AG04449 (cell line): ENCODE measurements at regions not wholly inside any gene's neighbourhood (a gene's known extent, or its start where the extent isn't known, plus 50 kb on each side); places are given as distances from the start of the nearest gene placed in this dataset.

Experiments
- CTCF ChIA-PET: fragments of 350-600 bp; formaldehyde crosslinking; extraction: SDS; loops from one replicate; lab custom pipeline; 2021; ENCODE audit warnings: antibody characterized with exemption; lab: Yijun Ruan, JAX
- POLR2A ChIA-PET: fragments of 400-600, 350-600 bp; formaldehyde crosslinking; extraction: SDS; loops from one replicate; lab custom pipeline; 2020; ENCODE audit warnings: antibody characterized with exemption, inconsistent platforms; lab: Yijun Ruan, JAX
- DNase-seq: peaks from one replicate; pipeline ENCODE4 v3.0.0-alpha.2; 2010; ENCODE audit warnings: low read depth, low spot score
- H3K4me3 ChIP-seq: 2 replicates; pipeline ENCODE4 v1.5.1; 2011; ENCODE audit warnings: low read depth, mild to moderate bottlenecking, control low read depth, low read length
- CTCF ChIP-seq: IDR thresholded peaks from one replicate; pipeline ENCODE4 v1.5.1; 2011; ENCODE audit warnings: mild to moderate bottlenecking, moderate library complexity, low read length, control low read depth, inconsistent platforms; ENCODE audit not compliant: insufficient read depth; ENCODE audit errors: missing control alignments

DNA sequence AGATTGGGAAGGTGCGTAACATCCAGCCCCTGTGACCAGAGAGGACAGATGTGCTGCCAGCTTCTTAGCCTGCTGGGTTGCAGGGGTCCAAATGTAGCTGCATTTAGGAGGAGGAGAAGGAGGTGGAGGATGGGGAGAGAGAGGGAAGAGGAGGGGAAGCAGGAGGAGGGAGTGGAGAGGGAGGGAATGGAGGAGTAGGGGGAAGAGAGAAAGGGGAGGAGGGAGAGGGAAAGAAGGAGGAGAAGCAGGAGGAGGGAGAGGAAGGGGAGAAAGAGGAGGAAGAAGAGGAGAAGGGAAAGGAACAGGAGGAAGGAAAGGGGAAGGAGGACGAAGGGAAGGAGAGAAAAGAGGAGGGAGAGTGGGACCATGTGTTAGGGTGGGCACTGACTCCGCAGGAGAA is 108.6 kb downstream of the ABCC12 start:
- TF ChIP-seq CTCF, result no peak
- ChIA-PET CTCF (no interaction called here), POLR2A (no interaction called here)
- no peak overlapping the region for H3K4me3 ChIP-seq
- DNase-seq, result no peak

- no peak overlapping the region for H3K4me3 ChIP-seq
- ChIA-PET POLR2A (no interaction called here), CTCF (interaction anchor here (1.1 to 1.2 kb wide), 2 partner anchors 9 to 11 kb away, joined by 5 to 6 read pairs; no protein-coding TSS in a partner anchor)
- no peak for TF ChIP-seq CTCF
- no peak for DNase-seq
Observed at GRCh38 chr16:48044117-48044516, 111.7 kb downstream of the ABCC12 start.

DNA sequence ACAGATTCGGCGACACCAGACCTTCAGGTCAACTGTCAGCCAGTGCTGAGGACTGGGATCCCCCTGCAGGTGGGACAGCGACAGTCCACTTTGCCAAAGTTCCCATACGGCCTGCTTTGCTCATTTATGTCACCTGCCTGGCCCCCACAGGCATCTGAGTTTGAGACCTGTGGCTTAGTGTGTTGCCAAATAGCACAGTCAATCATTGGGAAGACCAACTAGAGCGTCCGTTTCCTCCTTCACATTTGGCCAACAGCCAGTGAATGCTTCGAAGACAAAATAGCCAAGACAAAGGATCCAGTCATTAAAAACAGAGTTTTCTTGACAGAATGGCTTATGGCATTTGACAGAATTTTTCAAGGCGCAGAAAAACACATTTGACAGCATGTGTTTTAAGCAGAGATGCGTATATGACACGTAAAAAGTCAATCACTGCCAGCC is 113.8 kb downstream of the ABCC12 start:
- no peak for DNase-seq
- no peak overlapping the region for H3K4me3 ChIP-seq
- CTCF ChIA-PET, result interaction anchor here (1.5 to 1.6 kb wide), 2 partner anchors 10 to 12 kb away, joined by 4 read pairs; no protein-coding TSS in a partner anchor
- POLR2A ChIA-PET, result no interaction called here
- TF ChIP-seq CTCF, result no peak

DNA sequence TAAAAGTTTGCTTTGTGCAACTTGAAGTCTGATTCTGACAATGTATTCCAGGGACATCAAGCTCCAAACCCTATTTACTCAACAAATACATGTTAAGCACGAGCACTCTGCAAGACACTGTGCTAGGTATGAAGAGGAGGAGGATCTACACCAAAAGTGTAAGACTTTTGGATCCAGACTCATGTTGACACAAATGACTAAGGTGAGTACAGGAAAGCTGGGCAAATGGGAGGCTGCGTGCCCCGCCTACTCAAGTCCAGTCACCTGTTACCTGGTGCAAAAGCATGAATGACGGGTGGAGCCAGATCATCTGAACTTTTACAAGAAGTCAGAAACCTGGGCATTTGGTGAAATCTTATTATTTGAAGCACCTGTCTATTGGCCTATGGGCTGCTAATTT is 120.7 kb downstream of the ABCC12 start:
- ChIA-PET POLR2A (no interaction called here), CTCF (interaction anchor here (2.2 kb wide), 1 partner anchor 20 kb away, joined by 6 read pairs; no protein-coding TSS in a partner anchor)
- DNase-seq, result no peak
- H3K4me3 ChIP-seq, result no peak overlapping the region
- no peak for TF ChIP-seq CTCF

DNA sequence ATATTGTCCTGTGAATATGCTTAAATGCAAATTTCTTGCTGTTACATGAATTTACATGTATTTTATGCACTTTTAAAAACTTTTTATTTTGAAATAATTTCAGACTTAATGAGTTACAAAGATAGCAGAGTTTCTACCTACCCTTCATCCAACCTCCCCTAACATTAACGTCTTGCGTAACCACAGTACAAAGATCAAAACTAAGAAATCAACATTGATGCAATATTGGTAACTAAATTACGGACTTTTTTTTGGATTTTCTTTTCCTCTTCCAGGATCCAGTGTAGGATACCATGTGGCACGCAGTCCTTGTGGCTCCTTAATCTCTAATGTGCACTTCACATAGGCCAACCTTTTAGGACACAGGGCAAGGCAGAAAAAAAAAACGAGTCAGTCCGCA is 124.9 kb downstream of the ABCC12 start:
- TF ChIP-seq CTCF, result no peak
- no peak overlapping the region for H3K4me3 ChIP-seq
- POLR2A ChIA-PET, result no interaction called here
- no peak for DNase-seq
- CTCF ChIA-PET, result interaction anchor here (1.1 kb wide), 1 partner anchor 24 kb away, joined by 4 read pairs; no protein-coding TSS in a partner anchor

DNA sequence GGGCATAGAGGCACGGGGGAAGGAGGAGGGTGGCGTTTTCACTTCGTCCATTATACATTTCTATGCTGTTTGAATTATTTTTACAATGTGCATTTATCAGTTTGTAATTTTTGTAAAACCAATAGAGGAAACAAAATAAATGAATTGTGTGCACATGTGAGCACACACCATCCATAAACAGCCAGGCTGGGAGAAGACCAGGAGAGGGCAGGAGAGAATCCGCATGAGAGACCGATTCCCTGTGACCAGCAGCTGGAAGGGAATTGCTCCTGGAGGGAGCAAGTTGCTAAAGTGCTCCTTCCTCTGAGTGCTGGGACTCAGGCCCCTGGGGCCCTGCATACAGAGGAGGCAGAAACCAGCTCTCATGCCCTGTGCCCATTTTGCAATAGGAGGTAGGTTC is 126.0 kb downstream of the ABCC12 start:
- H3K4me3 ChIP-seq, result no peak overlapping the region
- ChIA-PET CTCF (no interaction called here), POLR2A (no interaction called here)
- DNase-seq, result no peak
- peak; percentile 34 for TF ChIP-seq CTCF
